ENCODE measurements at regions not wholly inside any gene's neighbourhood (a gene's known extent, or its start where the extent isn't known, plus 50 kb on each side); places are given as distances from the start of the nearest gene placed in this dataset.

GRCh38 chr6:44697327-44697726 is 309.8 kb downstream of the CDC5L start:
- Histone ChIP-seq H3K27me3 (ENCODE audit: insufficient read depth, low read length, poor library complexity, severe bottlenecking) (no peaks in the 10 kb centered on the region), H3F3A (ENCODE audit: low read depth) (no peaks in the 10 kb centered on the region), H3K4me1 (ENCODE audit: insufficient read depth, low read length, poor library complexity, severe bottlenecking) (no peaks in the 10 kb centered on the region), H2AFZ (ENCODE audit: low read length) (no peak overlapping the region), H3K9ac (ENCODE audit: low read depth, low read length, poor library complexity, severe bottlenecking) (no peak overlapping the region), H3K4me3 (ENCODE audit: low read length, poor library complexity, severe bottlenecking) (no peak overlapping the region), H3K36me3 (ENCODE audit: insufficient read depth, low read length) (no peaks in the 10 kb centered on the region), H3K9me3 (ENCODE audit: insufficient read depth, low read depth, low read length) (no peaks in the 10 kb centered on the region), H4K20me1 (ENCODE audit: insufficient read depth, low read length, poor library complexity, severe bottlenecking) (no peaks in the 10 kb centered on the region), H3K4me2 (ENCODE audit: low read depth, low read length, poor library complexity, severe bottlenecking) (no peak overlapping the region), H3K79me2 (ENCODE audit: insufficient read depth, low read length) (no peaks in the 10 kb centered on the region), H3K9me2 (replicated peaks; ENCODE audit: low read depth, low read length) (no peaks in the 10 kb centered on the region)
- no peak for TF ChIP-seq EZH2phosphoT487 (IDR thresholded peaks at IDR 0.05; ENCODE audit: borderline replicate concordance)
- TF ChIP-seq CTCF (conservative IDR thresholded peaks at IDR 0.05; ENCODE audit: low read length), result no peak

GRCh38 chr6:44698602-44699001 is 311.1 kb downstream of the CDC5L start:
- H3K36me3 ChIP-seq (ENCODE audit: insufficient read depth, low read length), result no peaks in the 10 kb centered on the region
- H3K9ac ChIP-seq (ENCODE audit: low read depth, low read length, poor library complexity, severe bottlenecking), result no peak overlapping the region
- no peaks in the 10 kb centered on the region for H3K9me3 ChIP-seq (ENCODE audit: insufficient read depth, low read depth, low read length)
- TF ChIP-seq CTCF (conservative IDR thresholded peaks at IDR 0.05; ENCODE audit: low read length), result no peak
- TF ChIP-seq EZH2phosphoT487 (IDR thresholded peaks at IDR 0.05; ENCODE audit: borderline replicate concordance), result no peak
- H3K9me2 ChIP-seq (replicated peaks; ENCODE audit: low read depth, low read length), result no peaks in the 10 kb centered on the region
- no peaks in the 10 kb centered on the region for H4K20me1 ChIP-seq (ENCODE audit: insufficient read depth, low read length, poor library complexity, severe bottlenecking)
- no peaks in the 10 kb centered on the region for H3K79me2 ChIP-seq (ENCODE audit: insufficient read depth, low read length)
- no peak overlapping the region for H2AFZ ChIP-seq (ENCODE audit: low read length)
- H3K4me1 ChIP-seq (ENCODE audit: insufficient read depth, low read length, poor library complexity, severe bottlenecking), result no peaks in the 10 kb centered on the region
- no peaks in the 10 kb centered on the region for H3K27me3 ChIP-seq (ENCODE audit: insufficient read depth, low read length, poor library complexity, severe bottlenecking)
- no peak overlapping the region for H3K4me2 ChIP-seq (ENCODE audit: low read depth, low read length, poor library complexity, severe bottlenecking)
- no peak overlapping the region for H3K4me3 ChIP-seq (ENCODE audit: low read length, poor library complexity, severe bottlenecking)
- H3F3A ChIP-seq (ENCODE audit: low read depth), result no peaks in the 10 kb centered on the region

GRCh38 chr6:44699082-44699481 is 311.6 kb downstream of the CDC5L start:
- Histone ChIP-seq H3K9ac (ENCODE audit: low read depth, low read length, poor library complexity, severe bottlenecking) (no peak overlapping the region), H2AFZ (ENCODE audit: low read length) (no peak overlapping the region), H3F3A (ENCODE audit: low read depth) (no peaks in the 10 kb centered on the region), H3K27me3 (ENCODE audit: insufficient read depth, low read length, poor library complexity, severe bottlenecking) (no peaks in the 10 kb centered on the region), H3K79me2 (ENCODE audit: insufficient read depth, low read length) (no peaks in the 10 kb centered on the region), H3K4me3 (ENCODE audit: low read length, poor library complexity, severe bottlenecking) (no peak overlapping the region), H3K36me3 (ENCODE audit: insufficient read depth, low read length) (no peaks in the 10 kb centered on the region), H3K4me2 (ENCODE audit: low read depth, low read length, poor library complexity, severe bottlenecking) (no peak overlapping the region), H3K9me2 (replicated peaks; ENCODE audit: low read depth, low read length) (no peaks in the 10 kb centered on the region), H4K20me1 (ENCODE audit: insufficient read depth, low read length, poor library complexity, severe bottlenecking) (no peaks in the 10 kb centered on the region), H3K9me3 (ENCODE audit: insufficient read depth, low read depth, low read length) (no peaks in the 10 kb centered on the region), H3K4me1 (ENCODE audit: insufficient read depth, low read length, poor library complexity, severe bottlenecking) (no peaks in the 10 kb centered on the region)
- TF ChIP-seq CTCF (conservative IDR thresholded peaks at IDR 0.05; ENCODE audit: low read length) (no peak), EZH2phosphoT487 (IDR thresholded peaks at IDR 0.05; ENCODE audit: borderline replicate concordance) (no peak)

Data from Loucy (cell line).